Right cardiac atrium (tissue), 5 donors: ENCODE measurements at regions not wholly inside any gene's neighbourhood (a gene's known extent, or its start where the extent isn't known, plus 50 kb on each side); places are given as distances from the start of the nearest gene placed in this dataset.
"Not testable (repeated sequence)": the region's sequence is repeated elsewhere in the genome, so short reads cannot be mapped to it uniquely, and the experiment has no call there.

ENCODE experiments used
- ATAC-seq, 2 donors: fragments of 200-7000 bp; cut with Tn5 transposase; one replicate each; pipeline versions ENCODE4 v1.8.0 to v1.9.1; 2020; ENCODE audit warnings: moderate library complexity in 2 of 2, mild to moderate bottlenecking in 1 of 2
- DNase-seq, 3 donors: peaks; one replicate each; pipeline ENCODE4 v3.0.0-alpha.2; 2020
- H3K27ac ChIP-seq: one replicate; pipeline ENCODE4 v1.5.1; 2013; ENCODE audit warnings: mild to moderate bottlenecking, low read length, control low read depth, moderate library complexity
- H3K27me3 ChIP-seq: one replicate; pipeline ENCODE4 v1.6.1; 2013; ENCODE audit not compliant: control insufficient read depth, insufficient read depth
- H3K4me1 ChIP-seq: one replicate; pipeline ENCODE4 v1.6.1; 2013; ENCODE audit warnings: low read length; ENCODE audit not compliant: control insufficient read depth, insufficient read depth
- H3K4me3 ChIP-seq: one replicate; pipeline ENCODE4 v1.5.1; 2013; ENCODE audit warnings: low read length, control low read depth
- H3K9me3 ChIP-seq: one replicate; pipeline ENCODE4 v1.6.1; 2013; ENCODE audit warnings: low read length; ENCODE audit not compliant: control insufficient read depth
- WGBS: extraction: QIAGEN DNeasy Blood & Tissue Kit; methylation state at CpG from one replicate; pipeline ENCODE4 v1.1.7; 2013; 5-methylcytosine and 5-hydroxymethylcytosine counted together
- intact Hi-C, 4 donors: fragments of 100-400 bp; cut with DNase I; formaldehyde crosslinking; loops; one replicate each; pipeline versions ENCODE4 v1.11.0 to v1.14.0; 2022 to 2023
- donor health status: healthy with polysubstance abuse.
- donor health status: DM: no; HTN: yes; CAD: no.
- donor health status: DM: no; HTN: no; CAD: no.
- donor health status: DM: no; HTN: yes; CAD: no; lungs with severe emphysema.
- donor health status: DM: yes; HTN: yes; CAD: no.

GRCh38 chr6:67882436-67883311 is 752.4 kb upstream of the ADGRB3 start:
- no peaks in the 10 kb centered on the region for H3K27me3 ChIP-seq
- no peak for DNase-seq
- H3K9me3 ChIP-seq, result no peaks in the 10 kb centered on the region
- intact Hi-C loops, result no loop called here
- no peak for ATAC-seq
- 77% methylated on average over 5 of the region's 5 CpGs for WGBS
- H3K4me3 ChIP-seq, result no peak overlapping the region
- H3K4me1 ChIP-seq, result no peaks in the 10 kb centered on the region
- H3K27ac ChIP-seq, result no peak overlapping the region

GRCh38 chr6:67881706-67882065 is 753.4 kb upstream of the ADGRB3 start:
- H3K9me3 ChIP-seq, result no peaks in the 10 kb centered on the region
- 85% methylated on average over 4 of the region's 4 CpGs for WGBS

GRCh38 chr6:67880939-67881705 is 754.0 kb upstream of the ADGRB3 start:
- intact Hi-C loops, result no loop called here
- H3K4me1 ChIP-seq, result no peaks in the 10 kb centered on the region
- WGBS, result 83% methylated on average over 16 of the region's 16 CpGs
- peak in 1 of 3 donors; percentile 21 for DNase-seq
- H3K27me3 ChIP-seq, result no peaks in the 10 kb centered on the region
- no peak overlapping the region for H3K4me3 ChIP-seq
- no peaks in the 10 kb centered on the region for H3K9me3 ChIP-seq
- no peak overlapping the region for H3K27ac ChIP-seq
- no peak for ATAC-seq

More at GRCh38 chr6:67881706-67882065, 753.4 kb upstream of the ADGRB3 start:
- no peak for DNase-seq
- intact Hi-C loops, result no loop called here
- Histone ChIP-seq H3K4me3 (no peak overlapping the region), H3K27ac (no peak overlapping the region), H3K27me3 (no peaks in the 10 kb centered on the region), H3K4me1 (no peaks in the 10 kb centered on the region)
- no peak for ATAC-seq

GRCh38 chr6:67880343-67880742 is 754.7 kb upstream of the ADGRB3 start:
- intact Hi-C loops, H3K27ac ChIP-seq: not testable (repeated sequence)
- WGBS, result 86% methylated on average over 3 of the region's 4 CpGs

DNA sequence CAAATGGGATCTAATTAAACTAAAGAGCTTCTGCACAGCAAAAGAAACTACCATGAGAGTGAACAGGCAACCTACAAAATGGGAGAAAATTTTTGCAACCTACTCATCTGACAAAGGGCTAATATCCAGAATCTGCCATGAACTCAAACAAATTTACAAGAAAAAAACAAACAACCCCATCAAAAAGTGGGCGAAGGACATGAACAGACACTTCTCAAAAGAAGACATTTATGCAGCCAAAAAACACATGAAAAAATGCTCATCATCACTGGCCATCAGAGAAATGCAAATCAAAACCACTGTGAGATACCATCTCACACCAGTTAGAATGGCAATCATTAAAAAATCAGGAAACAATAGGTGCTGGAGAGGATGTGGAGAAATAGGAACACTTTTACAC is 755.2 kb upstream of the ADGRB3 start:
- ATAC-seq, H3K27ac ChIP-seq, H3K27me3 ChIP-seq, H3K4me1 ChIP-seq, H3K4me3 ChIP-seq, H3K9me3 ChIP-seq, DNase-seq, intact Hi-C loops: not testable (repeated sequence)
- 92% methylated on average over 1 of the region's 1 CpG for WGBS

More at GRCh38 chr6:67880343-67880742, 754.7 kb upstream of the ADGRB3 start:
- H3K4me3 ChIP-seq, H3K27me3 ChIP-seq, DNase-seq, H3K4me1 ChIP-seq, H3K9me3 ChIP-seq, ATAC-seq: not testable (repeated sequence)

- WGBS, result 90% methylated on average over 1 of the region's 1 CpG
- H3K27me3 ChIP-seq, H3K4me1 ChIP-seq, H3K27ac ChIP-seq, H3K9me3 ChIP-seq, DNase-seq, ATAC-seq, H3K4me3 ChIP-seq, intact Hi-C loops: not testable (repeated sequence)
Measured at GRCh38 chr6:67879105-67879904, 755.8 kb upstream of the ADGRB3 start.

- intact Hi-C loops, H3K4me3 ChIP-seq, DNase-seq, H3K9me3 ChIP-seq, ATAC-seq, H3K4me1 ChIP-seq, H3K27me3 ChIP-seq, H3K27ac ChIP-seq: not testable (repeated sequence)
- 85% methylated on average over 7 of the region's 7 CpGs for WGBS
Measured at GRCh38 chr6:67878216-67878615, 756.9 kb upstream of the ADGRB3 start.

- no peaks in the 10 kb centered on the region for H3K9me3 ChIP-seq
- WGBS, result 82% methylated on average over 2 of the region's 2 CpGs
- no peaks in the 10 kb centered on the region for H3K4me1 ChIP-seq
- intact Hi-C loops, result no loop called here
- DNase-seq, result no peak
- no peak for ATAC-seq
- H3K4me3 ChIP-seq, result no peak overlapping the region
- H3K27me3 ChIP-seq, result no peaks in the 10 kb centered on the region
- H3K27ac ChIP-seq, result no peak overlapping the region
Measured at GRCh38 chr6:67877288-67877687, 757.8 kb upstream of the ADGRB3 start.

DNA sequence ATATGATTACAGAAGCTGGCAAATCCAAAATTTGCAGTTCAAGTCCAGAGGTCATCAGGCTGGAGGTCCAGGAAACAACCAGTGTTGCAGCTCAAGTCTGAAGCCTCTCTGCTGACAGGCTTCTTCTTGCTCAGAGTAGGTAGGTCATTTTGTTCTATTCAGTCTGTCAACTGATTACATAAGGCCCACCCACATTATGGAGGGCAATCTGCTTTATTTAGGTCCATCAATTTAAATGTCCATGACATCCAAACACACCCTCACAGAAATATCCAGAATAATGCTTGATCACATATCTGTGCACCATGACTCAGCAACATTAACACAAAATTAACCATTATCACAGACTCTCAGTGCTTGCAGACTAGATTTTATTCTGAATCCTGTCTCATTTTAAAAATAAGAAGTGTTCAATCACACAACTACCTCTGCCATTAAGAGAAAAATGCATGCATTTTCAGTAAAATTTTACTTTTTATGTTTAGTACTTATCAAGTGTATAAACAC is 759.2 kb upstream of the ADGRB3 start:
- Histone ChIP-seq H3K27me3 (no peaks in the 10 kb centered on the region), H3K27ac (no peak overlapping the region), H3K9me3 (no peaks in the 10 kb centered on the region), H3K4me3 (no peak overlapping the region), H3K4me1 (no peaks in the 10 kb centered on the region)
- intact Hi-C loops, result no loop called here
- ATAC-seq (no peak), DNase-seq (no peak)

GRCh38 chr6:67870321-67870720 is 764.8 kb upstream of the ADGRB3 start:
- DNase-seq (no peak), ATAC-seq (no peak)
- Histone ChIP-seq H3K4me1 (no peaks in the 10 kb centered on the region), H3K27me3 (no peaks in the 10 kb centered on the region), H3K27ac (no peak overlapping the region), H3K9me3 (no peaks in the 10 kb centered on the region), H3K4me3 (no peak overlapping the region)
- intact Hi-C loops, result no loop called here

DNA sequence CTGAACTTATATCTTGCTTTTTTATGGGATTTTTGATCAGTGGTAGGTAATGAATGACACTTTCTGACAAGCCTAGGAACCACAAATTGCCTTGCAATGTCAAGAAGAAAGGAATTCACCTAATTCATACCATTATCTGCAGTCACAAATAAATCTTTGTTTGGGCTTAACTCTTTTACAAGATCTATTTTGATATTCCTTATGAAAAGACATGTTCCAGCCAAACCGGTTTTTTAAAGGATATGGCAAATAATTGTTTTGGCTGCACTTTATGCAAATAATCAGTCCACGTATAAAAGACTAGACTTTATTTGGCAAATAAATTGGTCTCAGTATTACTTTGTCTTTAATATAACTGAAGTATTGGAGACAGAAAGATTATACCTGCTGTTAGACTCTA is 771.7 kb upstream of the ADGRB3 start:
- no peaks in the 10 kb centered on the region for H3K27me3 ChIP-seq
- no peak overlapping the region for H3K27ac ChIP-seq
- WGBS, result 75% methylated on average over 2 of the region's 2 CpGs
- H3K4me3 ChIP-seq, result no peak overlapping the region
- ATAC-seq (no peak), DNase-seq (no peak)
- intact Hi-C loops, result no loop called here
- no peaks in the 10 kb centered on the region for H3K4me1 ChIP-seq
- no peaks in the 10 kb centered on the region for H3K9me3 ChIP-seq
